ENCODE measurements at regions not wholly inside any gene's neighbourhood (a gene's known extent, or its start where the extent isn't known, plus 50 kb on each side); places are given as distances from the start of the nearest gene placed in this dataset.

DNA sequence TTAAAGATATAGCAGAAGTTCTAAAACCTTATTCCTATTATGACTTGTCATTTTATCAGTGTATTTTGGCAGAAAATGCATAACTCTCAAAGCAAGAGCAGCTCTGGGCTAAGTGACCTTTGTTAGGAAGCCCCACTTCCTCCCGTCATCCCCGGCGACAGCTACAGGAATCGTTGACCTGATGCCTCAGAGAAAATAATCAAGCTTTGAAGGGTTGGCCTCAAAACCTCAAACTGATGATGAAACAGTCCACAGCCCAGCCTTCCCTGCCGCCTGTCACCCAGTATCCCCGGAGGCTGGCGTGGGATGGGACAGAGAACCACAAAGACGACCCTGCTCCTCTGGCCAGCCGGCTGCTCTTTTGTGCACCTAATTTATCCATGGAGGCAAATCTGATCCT, 65.3 kb downstream of the KCNF1 start:
- no peak for DNase-seq
- CTCF ChIA-PET = no interaction called here
- POLR2A ChIA-PET = no interaction called here
- intact Hi-C loops (cut with micrococcal nuclease) = no loop called here
- Mint-ChIP-seq H3K9me3 (no peaks in the 10 kb centered on the region), H3K4me1 (no peaks in the 10 kb centered on the region), H3K36me3 (ENCODE audit: low read depth) (no peaks in the 10 kb centered on the region), H3K27me3 (peaks cover 7% of the 10 kb centered on the region), H3K27ac (no peak overlapping the region), H3K4me3 (no peak overlapping the region)
- no peak for TF ChIP-seq CTCF (IDR thresholded peaks at IDR 0.05)
- no peak for ATAC-seq (ENCODE audit: low read depth)

GRCh38 chr2:10977621-10978020, 65.9 kb downstream of the KCNF1 start:
- intact Hi-C loops (cut with micrococcal nuclease) = no loop called here
- ATAC-seq (ENCODE audit: low read depth) = no peak
- no peak for DNase-seq
- no peaks in the 10 kb centered on the region for H3K36me3 Mint-ChIP-seq (ENCODE audit: low read depth)
- H3K4me1 Mint-ChIP-seq = no peaks in the 10 kb centered on the region
- H3K9me3 Mint-ChIP-seq = no peaks in the 10 kb centered on the region
- POLR2A ChIA-PET = no interaction called here
- CTCF ChIA-PET = no interaction called here
- no peak overlapping the region for H3K4me3 Mint-ChIP-seq
- no peak for TF ChIP-seq CTCF (IDR thresholded peaks at IDR 0.05)
- H3K27ac Mint-ChIP-seq = no peak overlapping the region
- H3K27me3 Mint-ChIP-seq = peaks cover 7% of the 10 kb centered on the region

GRCh38 chr2:10978090-10978670, 66.4 kb downstream of the KCNF1 start:
- no peaks in the 10 kb centered on the region for H3K4me1 Mint-ChIP-seq
- CTCF ChIA-PET = no interaction called here
- POLR2A ChIA-PET = no interaction called here
- intact Hi-C loops (cut with micrococcal nuclease) = no loop called here
- TF ChIP-seq CTCF (IDR thresholded peaks at IDR 0.05) = no peak
- peaks cover 4% of the 10 kb centered on the region for H3K27me3 Mint-ChIP-seq
- H3K9me3 Mint-ChIP-seq = no peaks in the 10 kb centered on the region
- no peak for DNase-seq
- no peaks in the 10 kb centered on the region for H3K36me3 Mint-ChIP-seq (ENCODE audit: low read depth)
- no peak overlapping the region for H3K27ac Mint-ChIP-seq
- no peak overlapping the region for H3K4me3 Mint-ChIP-seq
- ATAC-seq (ENCODE audit: low read depth) = no peak

GRCh38 chr2:10980071-10980470, 68.3 kb downstream of the KCNF1 start:
- H3K27ac Mint-ChIP-seq = no peak overlapping the region
- POLR2A ChIA-PET = no interaction called here
- no peak for TF ChIP-seq CTCF (IDR thresholded peaks at IDR 0.05)
- CTCF ChIA-PET = no interaction called here
- intact Hi-C loops (cut with micrococcal nuclease) = no loop called here
- DNase-seq (no peak), ATAC-seq (ENCODE audit: low read depth) (no peak)
- no peaks in the 10 kb centered on the region for H3K4me1 Mint-ChIP-seq
- no peak overlapping the region for H3K4me3 Mint-ChIP-seq
- H3K9me3 Mint-ChIP-seq = no peaks in the 10 kb centered on the region
- H3K36me3 Mint-ChIP-seq (ENCODE audit: low read depth) = no peaks in the 10 kb centered on the region
- peaks cover 3% of the 10 kb centered on the region for H3K27me3 Mint-ChIP-seq

- no peak for ATAC-seq (ENCODE audit: low read depth)
- Mint-ChIP-seq H3K27ac (no peak overlapping the region), H3K36me3 (ENCODE audit: low read depth) (no peaks in the 10 kb centered on the region), H3K27me3 (peaks cover 2% of the 10 kb centered on the region), H3K4me1 (no peaks in the 10 kb centered on the region), H3K9me3 (no peaks in the 10 kb centered on the region), H3K4me3 (no peak overlapping the region)
- DNase-seq = no peak
- CTCF ChIA-PET = no interaction called here
- POLR2A ChIA-PET = no interaction called here
- intact Hi-C loops (cut with micrococcal nuclease) = no loop called here
- no peak for TF ChIP-seq CTCF (IDR thresholded peaks at IDR 0.05)
Observed at GRCh38 chr2:10980886-10981425, 69.2 kb downstream of the KCNF1 start.
